ENCODE measurements at regions not wholly inside any gene's neighbourhood (a gene's known extent, or its start where the extent isn't known, plus 50 kb on each side); places are given as distances from the start of the nearest gene placed in this dataset.

DNA sequence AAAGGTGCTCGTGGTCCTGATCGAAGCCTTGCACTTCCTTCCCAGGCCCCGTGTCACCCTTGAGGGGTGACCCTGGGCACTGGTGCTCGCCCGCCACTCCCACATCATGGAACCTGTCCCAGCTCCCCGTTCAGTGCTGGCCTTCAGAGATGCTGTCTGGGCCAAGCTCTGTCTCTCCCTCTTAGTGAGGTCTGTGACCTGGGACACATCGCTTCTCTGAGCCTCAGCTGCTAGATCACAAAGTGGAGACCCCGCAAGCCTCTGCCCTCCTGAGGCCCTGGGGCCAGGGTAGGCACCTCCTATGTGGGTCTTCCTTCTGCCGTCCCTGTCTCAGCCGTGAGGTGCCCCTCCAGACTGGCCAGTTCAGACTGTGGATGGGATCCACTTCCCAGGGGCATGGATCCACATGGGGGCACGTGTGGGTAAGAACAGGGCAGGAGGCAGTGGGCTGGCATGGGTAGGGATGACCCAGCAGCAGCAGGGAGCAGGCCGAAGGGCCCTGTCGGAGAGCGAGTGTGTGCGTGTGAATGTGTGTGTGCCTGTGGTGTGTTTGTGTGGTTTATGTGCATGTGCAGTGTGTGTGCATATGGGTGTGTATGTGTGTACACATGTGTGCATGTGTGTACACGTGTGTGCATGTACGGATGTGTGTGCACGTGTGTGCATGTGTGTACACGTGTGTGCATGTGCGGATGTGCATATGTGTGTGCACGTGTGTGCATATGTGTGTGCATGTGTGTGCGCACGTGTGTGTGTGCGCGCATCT, 1073.7 kb downstream of the BRD1 start:
- no peak for DNase-seq

DNA sequence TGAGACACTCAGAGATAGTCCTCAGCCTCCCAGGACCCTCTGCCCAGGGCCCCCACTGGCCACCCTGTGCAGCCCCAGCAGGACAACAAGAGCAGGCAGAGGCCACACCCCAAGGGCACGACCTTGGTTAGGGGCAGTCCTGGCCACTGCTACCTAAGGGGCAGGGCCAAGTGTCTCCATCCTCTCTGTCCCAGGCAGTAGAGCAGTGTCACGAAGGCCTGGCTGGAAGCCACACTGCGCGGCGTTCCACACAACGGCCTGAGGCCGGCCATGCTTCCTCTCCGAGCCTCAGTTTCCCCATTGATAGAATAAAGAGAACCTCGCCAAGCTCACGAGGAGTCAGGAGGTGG, 1074.3 kb downstream of the BRD1 start:
- DNase-seq = no peak

DNA sequence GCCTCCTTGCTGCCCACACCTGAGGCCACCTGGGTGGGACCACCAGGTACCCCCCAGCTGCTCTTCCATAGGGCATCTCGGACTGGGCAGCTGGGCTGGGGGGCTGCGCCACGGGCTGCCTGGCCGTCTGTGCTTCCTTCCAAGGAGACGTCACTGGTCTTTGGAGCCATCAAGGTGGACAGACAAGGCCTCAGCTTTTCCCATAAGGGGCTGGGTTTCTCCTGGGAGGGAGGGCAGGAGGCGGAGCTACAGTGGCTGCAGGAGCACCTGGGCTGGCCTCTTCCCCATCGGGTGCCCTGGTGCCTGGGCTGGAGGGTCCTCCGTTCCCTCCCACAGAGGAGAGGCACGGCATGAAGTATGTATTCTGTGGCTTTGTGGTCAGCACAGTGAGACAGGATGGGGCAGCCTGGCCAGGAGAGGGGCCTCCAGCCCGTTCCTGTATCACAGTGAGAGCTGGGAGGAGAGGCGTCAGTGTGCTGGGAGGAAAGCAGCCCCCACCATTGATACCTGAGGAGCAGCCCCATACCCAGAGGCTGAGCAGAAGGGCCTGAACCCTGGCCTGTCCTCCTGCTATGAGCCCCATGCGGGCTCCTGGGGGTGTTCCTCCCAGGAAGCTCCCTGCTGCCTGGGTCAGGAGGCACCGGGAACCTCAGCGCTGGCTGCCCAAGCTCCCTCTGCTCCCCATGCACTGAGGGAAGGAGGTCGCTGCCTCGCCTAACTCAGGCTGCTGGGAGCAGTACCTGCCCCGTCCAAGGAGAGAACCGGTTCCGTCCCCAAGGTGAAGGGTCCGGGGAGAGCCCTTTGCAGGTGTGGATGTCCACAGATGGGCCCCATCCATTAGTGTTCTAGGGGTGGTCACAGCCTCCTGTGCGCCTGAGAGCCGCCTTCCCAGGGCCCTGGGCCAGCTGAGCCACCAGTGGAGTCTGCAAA, 1075.0 kb downstream of the BRD1 start:
- no peak for DNase-seq

GRCh38 chr22:48751539-48752437, 1075.9 kb downstream of the BRD1 start:
- DNase-seq = no peak

GRCh38 chr22:48750826-48751440, 1076.7 kb downstream of the BRD1 start:
- no peak for DNase-seq

GRCh38 chr22:48750282-48750681, 1077.4 kb downstream of the BRD1 start:
- no peak for DNase-seq

DNA sequence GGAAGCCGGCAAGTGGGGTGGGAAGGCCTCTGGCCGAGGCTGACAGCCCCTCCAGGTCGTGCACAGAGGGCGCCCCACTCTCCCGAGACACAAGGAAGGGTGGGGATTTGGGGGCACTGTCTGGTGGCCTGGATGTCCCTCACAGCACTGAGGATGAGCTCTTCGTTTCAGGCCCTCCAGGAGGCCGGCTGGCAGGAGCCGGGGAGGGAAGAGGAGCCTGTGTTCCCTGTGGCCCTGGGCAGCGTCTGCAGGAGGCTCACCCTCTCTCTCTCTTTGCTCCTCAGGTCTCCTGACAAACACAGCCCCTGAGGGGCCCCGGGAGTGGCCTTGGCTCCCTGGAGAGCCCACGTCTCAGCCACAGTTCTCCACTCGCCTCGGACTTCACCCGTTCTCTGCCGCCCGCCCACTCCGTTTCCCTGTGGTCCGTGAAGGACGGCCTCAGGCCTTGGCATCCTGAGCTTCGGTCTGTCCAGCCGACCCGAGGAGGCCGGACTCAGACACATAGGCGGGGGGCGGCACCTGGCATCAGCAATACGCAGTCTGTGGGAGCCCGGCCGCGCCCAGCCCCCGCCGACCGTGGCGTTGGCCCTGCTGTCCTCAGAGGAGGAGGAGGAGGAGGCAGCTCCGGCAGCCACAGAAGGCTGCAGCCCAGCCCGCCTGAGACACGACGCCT, 1078.0 kb downstream of the BRD1 start:
- DNase-seq = no peak

DNA sequence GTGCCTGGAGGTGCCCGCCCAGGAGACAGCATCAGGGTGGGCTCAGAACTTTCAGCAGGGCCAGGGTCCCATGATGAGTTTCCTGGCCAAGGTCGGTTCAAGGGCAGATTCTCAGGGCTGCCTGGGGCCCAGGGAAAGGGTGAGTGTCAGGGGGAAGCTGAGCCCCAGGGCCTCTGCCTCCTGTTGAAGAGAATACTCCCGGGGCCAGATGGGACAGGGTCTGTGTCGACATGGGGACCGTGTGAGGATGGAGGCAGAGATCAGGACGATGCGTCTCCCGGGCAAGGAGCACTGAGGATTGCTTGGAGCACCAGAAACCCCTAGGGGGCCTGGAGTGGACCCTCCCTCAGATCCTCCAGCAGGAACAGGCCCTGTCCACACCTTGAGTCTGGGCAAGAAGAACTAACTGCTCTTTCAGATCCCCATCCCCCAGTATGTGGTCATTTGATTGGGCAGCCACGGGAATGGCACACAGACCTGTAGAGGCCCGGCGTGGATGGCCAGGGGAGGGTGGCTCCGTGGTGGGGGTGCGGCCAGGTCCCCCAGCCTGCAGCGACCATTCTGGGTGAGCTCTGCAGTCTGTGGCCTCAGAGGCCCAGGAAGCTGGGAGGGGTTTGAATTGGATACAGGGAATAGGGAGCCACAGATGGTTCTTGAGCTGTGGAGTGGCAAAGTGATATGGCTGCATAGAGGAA, 1078.7 kb downstream of the BRD1 start:
- DNase-seq = no peak

GRCh38 chr22:48748113-48748859, 1079.4 kb downstream of the BRD1 start:
- no peak for DNase-seq

DNA sequence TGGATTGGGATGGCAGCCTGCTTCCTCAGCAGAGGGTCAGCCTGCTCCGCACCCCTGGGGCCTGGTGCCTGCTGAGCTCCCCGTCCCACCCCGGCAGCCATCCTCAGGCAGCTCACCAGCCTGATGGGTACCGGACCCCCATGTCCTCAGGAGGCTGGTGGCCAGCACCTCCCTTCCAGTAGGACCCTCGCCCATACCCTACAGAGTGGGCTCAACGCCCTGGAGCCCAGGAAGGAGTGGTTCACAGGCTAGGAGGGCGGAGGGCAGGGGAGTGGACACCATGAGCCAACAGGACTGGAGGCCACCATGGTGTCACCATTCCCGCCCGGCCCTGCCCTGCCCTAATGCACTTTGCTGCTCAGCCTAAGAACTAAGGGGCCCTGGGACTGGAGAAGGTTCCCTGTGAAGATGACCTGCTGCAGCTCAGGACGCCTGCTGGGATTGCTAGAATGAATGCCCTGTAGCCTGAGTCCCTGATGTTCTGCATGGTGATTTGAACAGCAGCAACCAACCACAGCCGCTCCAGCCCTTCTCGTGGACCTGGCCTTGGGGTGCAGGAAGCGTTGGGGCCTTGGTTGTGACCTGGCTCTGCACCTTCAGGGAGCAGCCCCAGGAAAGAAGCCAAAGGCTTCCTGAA, 1080.8 kb downstream of the BRD1 start:
- DNase-seq = no peak

DNA sequence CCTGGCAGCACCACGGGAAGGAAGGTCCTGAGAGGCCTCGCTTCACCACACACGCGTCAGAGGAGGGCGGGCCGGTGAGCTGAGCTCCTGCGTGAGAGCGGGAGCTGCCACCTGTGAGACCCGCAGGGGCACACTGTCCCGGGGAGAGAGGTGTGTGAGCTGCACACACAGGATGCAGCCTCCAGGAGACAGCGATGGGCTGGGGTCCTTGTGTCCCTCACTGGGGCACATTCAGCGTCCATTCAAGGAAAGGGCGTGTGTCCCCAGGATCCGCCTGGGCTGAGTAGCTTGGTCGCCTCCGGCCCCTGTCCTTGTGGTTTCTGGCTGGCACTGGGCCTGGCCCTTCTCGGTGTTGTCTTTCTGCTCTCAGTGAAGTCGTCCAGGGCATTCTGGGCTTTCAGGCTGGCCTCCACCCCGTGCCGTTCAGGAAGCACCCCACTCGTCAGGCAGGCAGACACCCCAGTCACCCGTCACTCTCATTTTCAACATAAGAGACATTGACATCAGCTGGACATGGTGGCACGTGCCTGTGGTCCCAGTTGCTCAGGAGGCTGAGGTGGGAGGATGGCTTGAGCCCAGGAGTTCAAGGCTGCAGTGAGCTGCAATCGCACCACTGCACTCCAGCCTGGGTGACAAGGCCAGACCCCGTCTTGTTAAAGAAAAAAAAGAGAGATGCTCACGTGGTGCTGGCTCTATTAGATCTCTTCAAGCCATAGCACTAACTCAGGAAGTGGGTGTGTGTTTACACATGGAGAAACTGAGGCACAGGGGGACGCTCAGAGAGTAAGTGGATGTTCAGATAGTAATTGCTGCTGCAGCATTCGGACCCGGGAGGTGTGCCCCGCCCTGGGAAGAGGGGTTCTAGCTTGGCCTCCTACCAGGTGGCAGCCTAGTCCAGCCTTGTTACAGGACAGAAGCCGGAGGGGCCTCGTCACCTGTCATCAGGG, 1081.6 kb downstream of the BRD1 start:
- no peak for DNase-seq

DNA sequence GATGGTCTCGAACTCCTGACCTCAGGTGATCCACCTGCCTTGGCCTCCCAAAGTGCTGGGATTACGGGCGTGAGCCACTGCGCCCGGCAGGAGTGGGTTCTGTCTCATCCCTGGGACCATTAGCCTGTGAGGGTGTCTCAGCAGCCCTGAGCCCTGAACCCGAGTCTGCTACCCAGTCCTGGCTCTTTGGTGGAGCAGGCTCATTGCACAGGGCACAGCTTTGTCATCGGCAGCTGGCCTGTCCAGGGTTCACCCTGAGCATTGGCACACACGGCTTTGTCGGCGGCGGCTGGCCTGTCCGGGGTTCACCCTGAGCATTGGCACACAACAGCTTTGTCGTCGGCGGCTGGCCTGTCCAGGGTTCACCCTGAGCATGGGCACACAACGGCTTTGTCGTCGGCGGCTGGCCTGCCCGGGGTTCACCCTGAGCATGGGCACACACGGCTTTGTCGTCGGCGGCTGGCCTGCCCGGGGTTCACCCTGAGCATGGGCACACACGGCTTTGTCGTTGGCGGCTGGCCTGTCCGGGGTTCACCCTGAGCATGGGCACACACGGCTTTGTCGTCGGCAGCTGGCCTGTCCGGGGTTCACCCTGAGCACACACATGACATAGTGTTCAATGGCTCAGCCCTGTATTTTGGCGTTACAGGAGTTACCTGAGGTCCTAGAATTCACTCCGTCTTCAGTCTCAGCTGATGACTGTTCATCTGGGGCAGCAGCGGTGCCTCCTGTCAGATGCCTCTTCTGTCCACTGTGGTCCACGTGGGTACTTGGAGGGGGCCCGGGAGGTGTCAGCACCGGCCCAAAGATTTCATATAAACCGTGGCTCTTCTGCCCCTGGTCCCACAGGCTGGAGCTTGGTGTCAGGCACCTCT, 1082.5 kb downstream of the BRD1 start:
- DNase-seq = no peak

- no peak for DNase-seq
These were observed 1083.4 kb downstream of the BRD1 start for GRCh38 chr22:48744283-48744641.

- no peak for DNase-seq
These were observed 1083.9 kb downstream of the BRD1 start for GRCh38 chr22:48743601-48744282.

DNA sequence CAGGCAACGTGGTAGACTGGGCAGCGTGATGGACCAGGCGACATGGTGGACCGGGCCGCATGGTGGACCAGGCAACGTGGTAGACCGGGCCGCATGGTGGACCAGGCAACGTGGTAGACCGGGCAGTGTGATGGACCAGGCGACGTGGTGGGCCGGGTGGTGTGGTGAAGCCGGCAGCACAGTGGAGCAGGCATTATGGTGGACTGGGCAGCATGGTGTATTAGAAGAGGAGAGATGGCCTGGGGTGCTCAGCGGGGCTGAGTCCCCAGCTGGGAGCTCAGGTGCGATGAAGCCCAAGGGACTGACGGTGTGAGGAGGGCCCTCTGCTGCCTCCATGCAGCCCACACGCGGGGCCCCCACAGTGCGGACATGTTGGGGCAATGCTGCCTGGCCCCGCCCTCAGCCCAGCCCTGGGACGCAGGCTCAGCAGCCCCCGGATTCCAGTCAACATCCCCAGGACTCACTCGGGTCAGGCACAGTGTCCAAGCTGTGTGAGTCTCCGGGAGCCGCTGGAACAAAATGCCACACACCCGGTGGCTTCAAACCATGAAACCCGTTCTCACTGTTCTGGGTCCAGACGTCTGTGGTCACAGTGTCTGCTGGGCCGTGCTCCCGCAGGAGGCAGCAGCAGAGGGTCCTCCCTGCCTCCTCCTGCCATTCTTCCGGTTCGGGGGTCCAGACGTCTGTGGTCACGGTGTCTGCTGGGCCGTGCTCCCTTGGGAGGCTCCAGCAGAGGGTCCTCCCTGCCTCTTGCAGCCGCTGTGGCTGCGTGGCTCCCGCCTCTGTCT, 1084.9 kb downstream of the BRD1 start:
- DNase-seq = no peak

- no peak for DNase-seq
These were observed 1085.5 kb downstream of the BRD1 start for GRCh38 chr22:48742191-48742555.

- no peak for DNase-seq
These were observed 1086.1 kb downstream of the BRD1 start for GRCh38 chr22:48741540-48741939.

All from SW 1271 (cell line).